GM12864 (cell line): ENCODE measurements at regions not wholly inside any gene's neighbourhood (a gene's known extent, or its start where the extent isn't known, plus 50 kb on each side); places are given as distances from the start of the nearest gene placed in this dataset.

Experiments
- DNase-seq: peaks from one replicate; pipeline ENCODE4 v3.0.0-alpha.2; 2011; ENCODE audit warnings: low read depth
- H3K4me3 ChIP-seq: 2 replicates; pipeline ENCODE4 v1.5.1; 2011; ENCODE audit warnings: mild to moderate bottlenecking, low read depth, low read length, control low read depth
- CTCF ChIP-seq: IDR thresholded peaks from 2 replicates; pipeline ENCODE4 v1.5.1; 2011; ENCODE audit warnings: low read depth, mild to moderate bottlenecking, moderate library complexity, low read length, control low read depth, inconsistent platforms; ENCODE audit errors: missing control alignments

GRCh38 chr2:160783474-160783873 lies 289.9 kb upstream of the RBMS1 start:
- no peak overlapping the region for H3K4me3 ChIP-seq
- no peak for TF ChIP-seq CTCF
- DNase-seq = no peak

GRCh38 chr2:160784034-160784433 lies 290.4 kb upstream of the RBMS1 start:
- TF ChIP-seq CTCF = no peak
- no peak for DNase-seq
- no peak overlapping the region for H3K4me3 ChIP-seq

GRCh38 chr2:160790738-160791137 lies 297.1 kb upstream of the RBMS1 start:
- no peak for TF ChIP-seq CTCF
- no peak overlapping the region for H3K4me3 ChIP-seq
- DNase-seq = no peak

DNA sequence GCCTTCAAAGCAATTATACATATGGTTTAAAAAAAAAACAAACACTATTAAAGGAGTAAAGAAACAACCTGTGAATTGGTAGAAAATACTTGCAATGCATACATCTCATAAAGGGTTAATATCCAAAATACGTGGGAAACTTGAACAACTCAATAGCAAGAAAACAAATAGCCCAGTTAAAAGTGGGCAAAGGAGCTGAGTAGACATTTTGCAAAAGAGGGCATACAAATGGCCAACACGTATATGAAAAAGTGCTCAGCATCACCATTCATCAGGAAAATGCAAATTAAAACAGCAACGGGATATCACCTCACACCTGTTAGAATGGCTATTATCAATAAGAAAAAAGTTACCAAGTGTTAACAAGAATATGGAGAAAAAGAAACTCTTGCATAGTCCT lies 298.3 kb upstream of the RBMS1 start:
- no peak for TF ChIP-seq CTCF
- DNase-seq = no peak
- H3K4me3 ChIP-seq = no peak overlapping the region

DNA sequence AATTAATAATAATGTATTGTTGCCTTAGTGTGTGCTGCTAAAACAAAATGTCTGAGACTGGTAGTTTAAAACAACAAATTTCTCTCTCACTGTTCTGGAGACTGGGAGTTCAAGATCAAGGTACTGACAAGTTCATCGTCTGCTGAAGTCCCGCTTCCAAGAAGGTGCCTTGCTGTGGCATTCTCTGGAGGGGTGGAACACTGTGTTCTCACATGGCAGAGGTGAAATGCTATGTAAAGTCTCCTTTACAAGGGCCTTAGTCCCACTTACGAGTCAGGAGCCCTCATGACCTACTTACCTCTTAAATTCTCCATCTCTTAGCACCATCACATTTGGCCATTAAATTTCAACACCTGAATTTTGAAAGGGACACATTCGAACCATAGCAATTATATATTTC lies 299.2 kb upstream of the RBMS1 start:
- no peak for DNase-seq
- TF ChIP-seq CTCF = no peak
- no peak overlapping the region for H3K4me3 ChIP-seq

- TF ChIP-seq CTCF = no peak
- no peak for DNase-seq
- no peak overlapping the region for H3K4me3 ChIP-seq
Measured at GRCh38 chr2:160794926-160795325, 301.3 kb upstream of the RBMS1 start.

- H3K4me3 ChIP-seq = no peak overlapping the region
- DNase-seq = no peak
- no peak for TF ChIP-seq CTCF
Measured at GRCh38 chr2:160803881-160804280, 310.3 kb upstream of the RBMS1 start.
